Nephron (organoid): ENCODE measurements at regions not wholly inside any gene's neighbourhood (a gene's known extent, or its start where the extent isn't known, plus 50 kb on each side); places are given as distances from the start of the nearest gene placed in this dataset.

Experiments used
- H3K27ac Mint-ChIP-seq, 3 experiments: 2 replicates each; pipeline ENCODE4 v1.8.0; 2020; ENCODE audit warnings: mixed read lengths in 3 of 3, mild to moderate bottlenecking in 2 of 3, moderate library complexity in 1 of 3
- H3K27me3 Mint-ChIP-seq: 2 replicates; pipeline ENCODE4 v1.8.0; 2021; ENCODE audit warnings: low read depth, mild to moderate bottlenecking, moderate library complexity, mixed read lengths
- H3K36me3 Mint-ChIP-seq: 2 replicates; pipeline ENCODE4 v1.8.0; 2020; ENCODE audit warnings: low read depth, mixed read lengths
- H3K4me1 Mint-ChIP-seq: 2 replicates; pipeline ENCODE4 v1.8.0; 2020; ENCODE audit warnings: mixed read lengths
- H3K4me3 Mint-ChIP-seq, 3 experiments: 2 replicates each; pipeline ENCODE4 v1.8.0; 2020; ENCODE audit warnings: mild to moderate bottlenecking in 3 of 3, mixed read lengths in 3 of 3, moderate library complexity in 2 of 3
- H3K9me3 Mint-ChIP-seq: 2 replicates; pipeline ENCODE4 v1.8.0; 2020; ENCODE audit warnings: mixed read lengths
- CTCF ChIP-seq, 3 experiments: fragments of 200-600 bp; sonication (generic); IDR thresholded peaks; one replicate each; pipeline ENCODE4 v1.5.0; 2021; ENCODE audit warnings: antibody characterized with exemption in 3 of 3; ENCODE audit not compliant: unreplicated experiment in 3 of 3

DNA sequence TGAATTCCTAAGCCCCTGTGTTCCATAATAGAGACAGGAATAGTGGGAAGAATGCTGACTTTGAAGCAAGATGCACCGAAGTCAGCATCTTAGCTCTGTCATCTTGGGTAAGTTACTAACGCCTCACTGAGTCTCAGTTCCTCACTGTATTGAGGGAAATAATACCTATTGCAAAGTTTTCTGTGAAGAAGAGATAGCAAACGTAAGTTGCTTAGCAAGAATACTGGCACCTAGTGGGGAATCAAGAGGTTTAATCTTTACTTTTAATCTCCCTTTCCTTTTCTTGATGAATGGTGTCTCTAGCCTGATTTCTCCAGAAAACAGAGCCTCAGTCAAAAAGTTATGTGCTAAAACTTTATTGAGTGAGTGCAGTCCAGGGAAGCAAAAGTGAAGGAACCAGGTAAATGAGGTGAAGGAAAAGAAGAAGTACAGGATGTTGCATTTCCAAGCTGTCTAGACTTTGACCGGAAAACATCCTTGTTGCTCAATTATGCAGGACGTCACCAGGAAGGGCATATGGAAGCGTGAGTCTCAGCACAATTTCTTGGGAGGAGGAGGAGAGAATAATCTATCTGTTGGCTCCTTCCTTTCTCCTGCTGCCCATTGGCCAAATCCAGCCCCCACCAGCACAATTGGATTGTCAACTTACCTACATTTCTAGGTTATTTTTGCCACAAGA is 210.0 kb downstream of the B3GLCT start:
- no peaks in the 10 kb centered on the region for H3K4me1 Mint-ChIP-seq
- H3K27me3 Mint-ChIP-seq, result peaks cover 3% of the 10 kb centered on the region
- TF ChIP-seq CTCF (IDR thresholded peaks at IDR 0.05; ENCODE audit: unreplicated experiment in 3 of 3), result peak in 2 of 3 experiments; percentile 20 to 27
- no peak overlapping the region for H3K4me3 Mint-ChIP-seq
- H3K27ac Mint-ChIP-seq, result no peak overlapping the region
- no peaks in the 10 kb centered on the region for H3K9me3 Mint-ChIP-seq
- no peaks in the 10 kb centered on the region for H3K36me3 Mint-ChIP-seq

GRCh38 chr13:31413516-31413915 is 213.7 kb downstream of the B3GLCT start:
- Mint-ChIP-seq H3K27me3 (peaks cover 3% of the 10 kb centered on the region), H3K36me3 (no peaks in the 10 kb centered on the region), H3K4me3 (no peak overlapping the region), H3K4me1 (no peaks in the 10 kb centered on the region), H3K9me3 (no peaks in the 10 kb centered on the region), H3K27ac (no peak overlapping the region)
- no peak for TF ChIP-seq CTCF (IDR thresholded peaks at IDR 0.05; ENCODE audit: unreplicated experiment in 3 of 3)

DNA sequence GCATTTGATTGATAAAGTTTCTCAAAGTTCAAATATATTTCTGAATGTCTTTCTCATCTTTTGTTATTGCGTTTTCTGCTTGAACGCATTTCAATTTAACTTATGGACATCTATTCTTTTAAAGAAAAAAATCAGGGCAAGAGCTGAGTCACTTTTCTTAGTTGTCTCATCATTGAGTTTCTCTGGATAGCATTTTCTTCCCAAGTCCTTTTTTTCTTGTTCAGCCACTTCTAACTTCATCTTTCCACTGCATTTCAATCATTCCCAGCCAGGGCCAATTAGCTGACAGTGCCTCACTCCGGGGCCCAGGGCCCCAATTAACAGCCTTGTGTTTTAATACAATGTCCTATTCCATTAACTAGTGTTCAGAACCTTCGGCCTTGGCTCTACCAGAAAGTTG is 216.3 kb downstream of the B3GLCT start:
- TF ChIP-seq CTCF (IDR thresholded peaks at IDR 0.05; ENCODE audit: unreplicated experiment in 3 of 3), result no peak
- Mint-ChIP-seq H3K27ac (no peak overlapping the region), H3K27me3 (peaks cover 3% of the 10 kb centered on the region), H3K4me1 (no peaks in the 10 kb centered on the region), H3K36me3 (no peaks in the 10 kb centered on the region), H3K9me3 (no peaks in the 10 kb centered on the region), H3K4me3 (no peak overlapping the region)

DNA sequence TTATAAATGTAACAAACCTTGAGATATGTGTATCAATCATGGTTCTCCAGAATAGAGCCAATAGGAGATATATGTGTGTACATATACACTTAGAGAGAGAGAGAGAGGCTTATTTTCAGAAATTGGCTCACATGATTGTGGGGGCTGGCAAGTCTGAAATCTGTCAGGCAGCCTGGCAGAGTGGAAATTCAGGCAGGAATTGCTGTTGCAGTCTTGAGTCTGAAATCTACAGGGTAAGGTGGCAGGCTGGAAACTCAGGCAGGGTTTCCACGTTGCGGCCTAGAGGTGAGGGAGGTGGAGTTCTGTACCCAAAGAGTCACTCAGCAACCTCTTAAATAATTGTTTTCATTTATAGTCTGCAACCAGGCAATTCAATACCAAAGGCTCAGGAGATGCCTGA is 218.4 kb downstream of the B3GLCT start:
- no peak overlapping the region for H3K4me3 Mint-ChIP-seq
- no peaks in the 10 kb centered on the region for H3K4me1 Mint-ChIP-seq
- no peaks in the 10 kb centered on the region for H3K36me3 Mint-ChIP-seq
- no peaks in the 10 kb centered on the region for H3K9me3 Mint-ChIP-seq
- H3K27ac Mint-ChIP-seq, result peak overlapping the region in 1 of 3 experiments; percentile 21
- TF ChIP-seq CTCF (IDR thresholded peaks at IDR 0.05; ENCODE audit: unreplicated experiment in 3 of 3), result no peak
- H3K27me3 Mint-ChIP-seq, result no peaks in the 10 kb centered on the region

DNA sequence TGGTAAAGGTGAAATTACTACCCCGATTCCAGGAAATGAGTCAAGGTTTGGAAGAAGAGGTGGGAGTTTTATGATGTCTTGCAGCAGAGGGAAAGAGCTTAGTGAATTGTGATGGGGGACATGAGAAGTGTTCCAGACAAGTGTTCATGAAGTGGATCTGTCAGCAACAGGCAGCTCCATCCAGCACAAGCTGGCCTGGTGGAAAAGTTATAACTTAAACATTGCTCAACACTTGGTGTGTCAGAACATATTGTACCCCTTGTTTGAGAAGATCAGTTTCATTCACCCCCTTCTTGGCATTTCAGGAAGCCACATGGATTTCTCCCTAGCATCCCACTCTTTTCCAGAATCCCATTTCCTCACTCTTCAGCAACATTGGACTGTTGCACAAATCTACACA is 222.0 kb downstream of the B3GLCT start:
- H3K27me3 Mint-ChIP-seq, result no peaks in the 10 kb centered on the region
- no peaks in the 10 kb centered on the region for H3K36me3 Mint-ChIP-seq
- TF ChIP-seq CTCF (IDR thresholded peaks at IDR 0.05; ENCODE audit: unreplicated experiment in 3 of 3), result no peak
- H3K27ac Mint-ChIP-seq, result no peak overlapping the region
- peaks cover 5% of the 10 kb centered on the region for H3K4me1 Mint-ChIP-seq
- H3K4me3 Mint-ChIP-seq, result no peak overlapping the region
- H3K9me3 Mint-ChIP-seq, result no peaks in the 10 kb centered on the region

DNA sequence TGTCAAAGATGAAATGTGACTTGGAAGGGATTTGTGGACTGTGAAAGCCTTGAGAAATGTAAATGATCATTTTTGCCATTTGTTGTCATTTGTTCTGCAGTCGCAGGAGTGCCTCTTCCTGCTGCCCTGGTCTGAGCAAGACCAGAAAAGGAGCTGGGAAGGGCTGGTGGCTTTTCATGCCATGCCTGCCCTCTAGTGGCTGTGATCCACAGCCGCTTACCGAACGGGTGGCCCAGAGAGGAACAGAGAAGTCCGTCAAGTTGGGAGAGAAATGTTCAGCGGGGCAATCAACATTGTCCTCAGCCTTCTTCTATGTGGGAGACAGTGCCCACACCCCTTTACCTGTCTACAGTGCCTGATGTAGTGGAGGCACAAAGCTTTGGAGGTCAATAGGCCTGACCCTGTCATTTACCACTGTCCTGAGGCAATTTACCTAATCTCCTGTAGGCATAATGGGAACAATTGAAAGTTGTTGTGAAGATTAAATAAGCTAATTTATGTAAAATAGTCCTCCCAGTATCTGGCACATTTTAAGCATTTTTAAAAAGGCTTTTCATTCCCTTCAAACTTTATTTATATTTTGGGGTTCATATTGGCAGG is 224.5 kb downstream of the B3GLCT start:
- H3K4me3 Mint-ChIP-seq, result no peak overlapping the region
- peak overlapping the region in 1 of 3 experiments; percentile 20 for H3K27ac Mint-ChIP-seq
- H3K36me3 Mint-ChIP-seq, result no peaks in the 10 kb centered on the region
- H3K27me3 Mint-ChIP-seq, result no peaks in the 10 kb centered on the region
- TF ChIP-seq CTCF (IDR thresholded peaks at IDR 0.05; ENCODE audit: unreplicated experiment in 3 of 3), result peak; percentile 84 to 87 (median 86)
- H3K9me3 Mint-ChIP-seq, result no peaks in the 10 kb centered on the region
- H3K4me1 Mint-ChIP-seq, result peaks cover 9% of the 10 kb centered on the region
